ENCODE measurements at regions not wholly inside any gene's neighbourhood (a gene's known extent, or its start where the extent isn't known, plus 50 kb on each side); places are given as distances from the start of the nearest gene placed in this dataset.
"Not testable (repeated sequence)": the region's sequence is repeated elsewhere in the genome, so short reads cannot be mapped to it uniquely, and the experiment has no call there.

DNA sequence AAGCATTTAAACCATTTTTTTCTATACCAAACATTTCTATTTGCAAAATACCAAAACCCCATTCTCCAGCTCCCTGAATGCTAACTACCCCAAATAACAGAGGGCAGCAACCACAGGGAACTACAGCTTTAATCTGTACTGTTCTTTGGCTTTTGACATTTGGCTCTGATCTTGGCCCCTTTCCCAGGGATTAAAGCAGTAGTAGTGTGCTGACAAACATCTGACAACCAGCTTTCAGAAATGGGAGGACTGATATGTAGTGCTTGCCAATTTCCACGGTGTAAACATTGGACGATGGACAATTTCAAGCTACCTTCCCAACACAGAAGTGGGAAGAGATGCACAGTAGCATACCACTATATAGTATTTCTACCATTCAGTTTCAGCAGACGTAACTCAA lies 88.4 kb upstream of the TEAD1 start:
- TF ChIP-seq, protein P1, sequence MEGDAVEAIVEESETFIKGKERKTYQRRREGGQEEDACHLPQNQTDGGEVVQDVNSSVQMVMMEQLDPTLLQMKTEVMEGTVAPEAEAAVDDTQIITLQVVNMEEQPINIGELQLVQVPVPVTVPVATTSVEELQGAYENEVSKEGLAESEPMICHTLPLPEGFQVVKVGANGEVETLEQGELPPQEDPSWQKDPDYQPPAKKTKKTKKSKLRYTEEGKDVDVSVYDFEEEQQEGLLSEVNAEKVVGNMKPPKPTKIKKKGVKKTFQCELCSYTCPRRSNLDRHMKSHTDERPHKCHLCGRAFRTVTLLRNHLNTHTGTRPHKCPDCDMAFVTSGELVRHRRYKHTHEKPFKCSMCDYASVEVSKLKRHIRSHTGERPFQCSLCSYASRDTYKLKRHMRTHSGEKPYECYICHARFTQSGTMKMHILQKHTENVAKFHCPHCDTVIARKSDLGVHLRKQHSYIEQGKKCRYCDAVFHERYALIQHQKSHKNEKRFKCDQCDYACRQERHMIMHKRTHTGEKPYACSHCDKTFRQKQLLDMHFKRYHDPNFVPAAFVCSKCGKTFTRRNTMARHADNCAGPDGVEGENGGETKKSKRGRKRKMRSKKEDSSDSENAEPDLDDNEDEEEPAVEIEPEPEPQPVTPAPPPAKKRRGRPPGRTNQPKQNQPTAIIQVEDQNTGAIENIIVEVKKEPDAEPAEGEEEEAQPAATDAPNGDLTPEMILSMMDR (IDR thresholded peaks at IDR 0.05; ENCODE audit: insufficient read depth, low read depth, low read length, missing control alignments) = no peak
- H3K4me3 ChIP-seq (ENCODE audit: low read length) = no peak overlapping the region
- no peak for DNase-seq (ENCODE audit: low read depth)

DNA sequence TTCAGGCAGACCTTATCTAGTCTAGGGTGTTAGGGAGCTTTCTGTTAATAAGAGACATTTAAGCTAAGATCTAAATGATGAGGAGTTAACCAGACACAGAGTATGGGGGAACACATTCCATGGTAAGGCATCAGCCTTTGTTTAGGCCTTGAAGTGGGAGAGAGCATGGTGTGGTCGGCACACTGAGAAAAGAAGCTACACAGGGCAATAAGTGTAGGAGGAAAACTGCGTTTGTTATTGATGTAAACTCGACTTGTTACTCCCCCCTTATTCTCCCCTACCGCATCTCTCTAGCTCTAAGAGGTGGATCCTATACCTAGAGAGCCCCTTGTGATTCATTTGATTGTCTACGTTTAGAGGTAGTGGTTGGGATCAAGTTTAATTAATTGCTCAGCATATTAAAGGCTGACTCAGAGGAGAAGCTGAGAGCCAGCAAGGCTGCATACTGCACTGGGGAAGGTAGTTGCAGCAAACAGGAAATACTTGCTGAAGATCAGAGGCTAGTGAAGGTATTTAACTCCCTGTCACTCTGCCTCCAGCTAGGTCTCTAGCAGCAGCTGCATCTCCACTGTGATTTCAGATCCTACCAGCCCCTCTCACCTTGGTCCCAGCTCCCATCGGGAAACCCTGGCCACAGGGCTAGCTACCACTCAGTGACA lies 86.8 kb upstream of the TEAD1 start:
- peak; percentile 83 for DNase-seq (ENCODE audit: low read depth)
- no peak overlapping the region for H3K4me3 ChIP-seq (ENCODE audit: low read length)
- TF ChIP-seq, protein P1 (IDR thresholded peaks at IDR 0.05; ENCODE audit: insufficient read depth, low read depth, low read length, missing control alignments) = no peak

- H3K4me3 ChIP-seq (ENCODE audit: low read length) = no peak overlapping the region
- DNase-seq (ENCODE audit: low read depth) = no peak
- TF ChIP-seq, protein P1 (IDR thresholded peaks at IDR 0.05; ENCODE audit: insufficient read depth, low read depth, low read length, missing control alignments) = no peak
These were observed 82.5 kb upstream of the TEAD1 start for GRCh38 chr11:12591706-12592105.

GRCh38 chr11:12592283-12592682 lies 81.9 kb upstream of the TEAD1 start:
- no peak for DNase-seq (ENCODE audit: low read depth)
- no peak overlapping the region for H3K4me3 ChIP-seq (ENCODE audit: low read length)
- TF ChIP-seq, protein P1 (IDR thresholded peaks at IDR 0.05; ENCODE audit: insufficient read depth, low read depth, low read length, missing control alignments) = no peak

DNA sequence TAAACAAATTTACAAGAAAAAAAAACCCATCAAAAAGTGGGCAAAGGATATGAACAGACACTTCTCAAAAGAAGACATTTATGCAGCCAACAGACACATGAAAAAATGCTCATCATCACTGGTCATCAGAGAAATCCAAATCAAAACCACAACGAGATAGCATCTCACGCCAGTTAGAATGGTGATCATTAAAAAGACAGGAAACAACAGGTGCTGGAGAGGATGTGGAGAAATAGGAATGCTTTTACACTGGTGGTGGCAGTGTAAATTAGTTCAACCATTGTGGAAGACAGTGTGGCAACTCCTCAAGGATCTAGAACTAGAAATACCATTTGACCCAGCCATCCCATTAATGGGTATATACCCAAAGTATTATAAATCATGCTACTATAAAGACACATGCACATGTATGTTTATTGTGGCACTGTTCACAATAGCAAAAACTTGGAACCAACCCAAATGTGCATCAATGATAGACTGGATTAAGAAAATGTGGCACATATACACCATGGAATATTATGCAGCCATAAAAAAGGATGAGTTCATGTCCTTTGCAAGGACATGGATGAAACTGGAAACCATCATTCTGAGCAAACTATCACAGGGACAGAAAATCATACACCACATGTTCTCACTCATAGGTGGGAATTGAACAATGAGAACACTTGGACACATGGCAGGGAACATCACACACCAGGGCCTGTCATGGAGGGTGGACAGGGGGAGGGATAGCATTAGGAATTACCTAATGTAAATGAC lies 79.0 kb upstream of the TEAD1 start:
- not testable (repeated sequence) for DNase-seq (ENCODE audit: low read depth); H3K4me3 ChIP-seq (ENCODE audit: low read length)

DNA sequence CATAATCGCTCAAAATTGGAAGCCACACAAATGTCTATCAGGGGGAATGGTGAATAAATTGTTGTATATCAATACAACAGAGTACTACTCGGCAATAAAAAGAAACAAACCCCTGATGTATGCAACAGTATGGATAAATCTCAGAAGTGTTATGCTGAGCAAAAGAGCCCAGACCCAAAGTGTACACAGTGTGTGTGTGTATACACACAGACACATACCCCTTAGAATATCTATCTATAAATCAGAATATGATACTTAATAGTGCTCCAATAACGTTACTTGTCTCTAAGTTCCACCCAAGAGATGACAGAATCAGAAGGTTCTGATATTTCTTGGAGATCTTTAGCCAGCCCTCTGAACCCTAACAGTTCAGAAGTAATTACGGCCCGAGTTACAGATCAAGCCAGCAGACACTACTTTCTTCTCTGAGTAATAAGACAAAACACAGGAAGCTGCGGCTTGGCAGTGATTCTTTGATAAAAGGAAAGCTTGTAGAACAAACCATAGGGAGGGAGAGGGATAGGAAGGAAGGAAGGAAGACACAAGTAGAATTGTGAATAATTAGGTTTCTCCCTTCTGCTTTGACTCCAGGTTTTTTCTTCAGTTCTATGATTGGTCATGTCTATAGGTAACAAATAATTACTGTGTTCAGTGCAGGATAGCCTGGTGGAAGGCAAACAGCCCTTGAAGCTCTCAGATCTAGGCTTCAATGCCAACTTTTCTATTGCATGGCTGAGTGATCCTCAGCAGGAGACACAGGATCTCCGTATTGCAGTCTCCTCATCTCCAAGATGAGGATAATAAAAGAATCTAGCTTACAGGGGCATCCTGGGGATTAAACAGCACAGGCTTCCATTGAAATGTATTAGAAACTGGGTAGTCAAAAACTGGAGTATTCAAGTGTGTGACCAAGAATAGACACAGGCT lies 75.6 kb upstream of the TEAD1 start:
- TF ChIP-seq, protein P1 (IDR thresholded peaks at IDR 0.05; ENCODE audit: insufficient read depth, low read depth, low read length, missing control alignments) = no peak
- peak; percentile 14 for DNase-seq (ENCODE audit: low read depth)
- H3K4me3 ChIP-seq (ENCODE audit: low read length) = no peak overlapping the region
